IMR-90 (cell line): ENCODE measurements at regions not wholly inside any gene's neighbourhood (a gene's known extent, or its start where the extent isn't known, plus 50 kb on each side); places are given as distances from the start of the nearest gene placed in this dataset.

Experiments used
- CEBPB ChIP-seq: IDR thresholded peaks from 2 replicates; pipeline ENCODE4 v1.6.1; 2012; ENCODE audit warnings: low read depth, low read length, improper control_type of control experiment
- CTCF ChIP-seq: conservative IDR thresholded peaks from 2 replicates; pipeline ENCODE4 v1.5.1; 2012; ENCODE audit warnings: mild to moderate bottlenecking, low read depth, low read length, improper control_type of control experiment
- POLR2A ChIP-seq: IDR thresholded peaks from 2 replicates; pipeline ENCODE4 v1.6.1; 2012; ENCODE audit warnings: mild to moderate bottlenecking, low read depth, low read length
- RCOR1 ChIP-seq: IDR thresholded peaks from 2 replicates; pipeline ENCODE4 v1.6.1; 2012; ENCODE audit warnings: mild to moderate bottlenecking, low read length, improper control_type of control experiment; ENCODE audit not compliant: insufficient replicate concordance
- USF2 ChIP-seq: fragments of 150-350 bp; IDR thresholded peaks from 2 replicates; pipeline ENCODE4 v1.6.1; 2017; ENCODE audit warnings: mild to moderate bottlenecking, antibody characterized with exemption, low read length, low read depth

- TF ChIP-seq CTCF (no peak), POLR2A (no peak), CEBPB (no peak), RCOR1 (no peak), USF2 (no peak)
Observed at GRCh38 chr5:2220741-2221140, 338.0 kb upstream of the IRX4 start.
